ENCODE measurements at regions not wholly inside any gene's neighbourhood (a gene's known extent, or its start where the extent isn't known, plus 50 kb on each side); places are given as distances from the start of the nearest gene placed in this dataset.

GRCh38 chr13:94829185-94829836, 117.0 kb upstream of the SOX21 start:
- H3K9ac ChIP-seq (ENCODE audit: low read length) = no peak overlapping the region
- H3K4me3 ChIP-seq (ENCODE audit: low read length) = no peak overlapping the region
- no peaks in the 10 kb centered on the region for H3K9me3 ChIP-seq (ENCODE audit: low read length)
- H3K4me2 ChIP-seq (ENCODE audit: low read length) = no peak overlapping the region
- H3K27ac ChIP-seq (ENCODE audit: low read length) = no peak overlapping the region
- no peaks in the 10 kb centered on the region for H3K36me3 ChIP-seq (ENCODE audit: insufficient read depth, low read length)
- H3K79me2 ChIP-seq (replicated peaks; ENCODE audit: insufficient read depth, low read length) = no peaks in the 10 kb centered on the region
- H4K20me1 ChIP-seq (ENCODE audit: insufficient read depth) = no peaks in the 10 kb centered on the region
- no peaks in the 10 kb centered on the region for H3F3A ChIP-seq (ENCODE audit: insufficient read depth, low read length, poor library complexity, severe bottlenecking)
- H3K27me3 ChIP-seq (ENCODE audit: insufficient read depth, low read depth, low read length) = no peaks in the 10 kb centered on the region
- H3K9me2 ChIP-seq (ENCODE audit: insufficient read depth, low read length) = no peaks in the 10 kb centered on the region
- TF ChIP-seq TAF1 (IDR thresholded peaks at IDR 0.05; ENCODE audit: low read depth) = no peak
- no peak for TF ChIP-seq MXI1 (conservative IDR thresholded peaks at IDR 0.05; ENCODE audit: poor library complexity, severe bottlenecking)
- TF ChIP-seq EZH2 (IDR thresholded peaks at IDR 0.05; ENCODE audit: borderline replicate concordance, insufficient read depth, low read length, poor library complexity, severe bottlenecking) = no peak
- TF ChIP-seq SMC3 (conservative IDR thresholded peaks at IDR 0.05; ENCODE audit: poor library complexity) = no peak
- no peak for TF ChIP-seq RAD21 (conservative IDR thresholded peaks at IDR 0.05)
- TF ChIP-seq CTCF (IDR thresholded peaks at IDR 0.05; ENCODE audit: poor library complexity, severe bottlenecking) = no peak
- no peak for TF ChIP-seq EP300 (conservative IDR thresholded peaks at IDR 0.05; ENCODE audit: poor library complexity, severe bottlenecking)
- no peak for TF ChIP-seq POLR2AphosphoS5 (IDR thresholded peaks at IDR 0.05)
- no peak for TF ChIP-seq REST (IDR thresholded peaks at IDR 0.05; ENCODE audit: borderline replicate concordance)
- H2AFZ ChIP-seq (ENCODE audit: low read depth, low read length) = no peak overlapping the region

DNA sequence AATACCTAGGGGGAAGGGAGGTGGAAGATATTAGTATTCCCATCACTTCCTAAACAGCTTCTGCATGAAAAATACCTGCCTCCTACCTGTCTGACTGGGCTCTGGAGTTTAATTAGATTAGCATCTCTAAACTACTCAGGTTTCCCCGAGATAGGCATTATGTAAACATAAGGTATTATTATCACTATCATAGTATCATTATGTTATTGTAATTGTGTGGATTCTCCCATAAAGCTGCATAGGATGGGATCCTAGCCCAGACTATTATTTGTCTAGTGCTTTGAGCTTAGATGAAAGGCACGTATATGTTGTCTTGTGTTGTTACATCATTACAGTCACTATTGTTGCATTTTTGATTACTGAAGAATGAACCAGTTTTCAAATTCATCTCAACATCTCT, 115.2 kb upstream of the SOX21 start:
- no peaks in the 10 kb centered on the region for H3K9me3 ChIP-seq (ENCODE audit: low read length)
- H3K4me3 ChIP-seq (ENCODE audit: low read length) = no peak overlapping the region
- TF ChIP-seq CTCF (IDR thresholded peaks at IDR 0.05; ENCODE audit: poor library complexity, severe bottlenecking) (no peak), TAF1 (IDR thresholded peaks at IDR 0.05; ENCODE audit: low read depth) (no peak), SMC3 (conservative IDR thresholded peaks at IDR 0.05; ENCODE audit: poor library complexity) (no peak), REST (IDR thresholded peaks at IDR 0.05; ENCODE audit: borderline replicate concordance) (no peak), POLR2AphosphoS5 (IDR thresholded peaks at IDR 0.05) (no peak), RAD21 (conservative IDR thresholded peaks at IDR 0.05) (no peak)
- H3K9me2 ChIP-seq (ENCODE audit: insufficient read depth, low read length) = no peaks in the 10 kb centered on the region
- no peaks in the 10 kb centered on the region for H4K20me1 ChIP-seq (ENCODE audit: insufficient read depth)
- no peak overlapping the region for H3K9ac ChIP-seq (ENCODE audit: low read length)
- H3F3A ChIP-seq (ENCODE audit: insufficient read depth, low read length, poor library complexity, severe bottlenecking) = no peaks in the 10 kb centered on the region
- no peaks in the 10 kb centered on the region for H3K27me3 ChIP-seq (ENCODE audit: insufficient read depth, low read depth, low read length)
- H2AFZ ChIP-seq (ENCODE audit: low read depth, low read length) = no peak overlapping the region
- H3K36me3 ChIP-seq (ENCODE audit: insufficient read depth, low read length) = no peaks in the 10 kb centered on the region
- H3K27ac ChIP-seq (ENCODE audit: low read length) = no peak overlapping the region
- no peak overlapping the region for H3K4me2 ChIP-seq (ENCODE audit: low read length)
- no peaks in the 10 kb centered on the region for H3K79me2 ChIP-seq (replicated peaks; ENCODE audit: insufficient read depth, low read length)
